GM23338 (cell line): ENCODE measurements at regions not wholly inside any gene's neighbourhood (a gene's known extent, or its start where the extent isn't known, plus 50 kb on each side); places are given as distances from the start of the nearest gene placed in this dataset.

Source experiments
- CREB1 ChIP-seq: fragments of 250-450 bp; sonication (Bioruptor Pico); IDR thresholded peaks from 2 replicates; pipeline ENCODE4 v1.5.0; 2020; ENCODE audit warnings: low read depth, mild to moderate bottlenecking, moderate library complexity
- ETS1 ChIP-seq: IDR thresholded peaks from 2 replicates; pipeline ENCODE4 v1.6.1; 2016; ENCODE audit warnings: antibody characterized with exemption
- EZH2 ChIP-seq: fragments of 200-600 bp; sonication (generic); IDR thresholded peaks from one replicate; pipeline ENCODE4 v1.8.0; 2017; ENCODE audit warnings: antibody characterized with exemption, mild to moderate bottlenecking, low read depth; ENCODE audit not compliant: unreplicated experiment
- EZH2phosphoT487 ChIP-seq: fragments of 200-600 bp; sonication (generic); IDR thresholded peaks from one replicate; pipeline ENCODE4 v1.8.1; 2018; ENCODE audit warnings: antibody characterized with exemption; ENCODE audit not compliant: unreplicated experiment
- JUNB ChIP-seq: IDR thresholded peaks from one replicate; pipeline ENCODE4 v1.6.1; 2016; ENCODE audit warnings: antibody characterized with exemption; ENCODE audit not compliant: unreplicated experiment
- NANOG ChIP-seq: IDR thresholded peaks from 2 replicates; pipeline ENCODE4 v1.6.1; 2016; ENCODE audit warnings: antibody characterized with exemption, borderline replicate concordance
- POLR2AphosphoS5 ChIP-seq: IDR thresholded peaks from 2 replicates; pipeline ENCODE4 v1.6.1; 2016; ENCODE audit warnings: antibody characterized with exemption, low read depth
- REST ChIP-seq: IDR thresholded peaks from one replicate; pipeline ENCODE4 v1.6.1; 2018; ENCODE audit warnings: antibody characterized with exemption; ENCODE audit not compliant: unreplicated experiment
- TF ChIP-seq, protein P1 (sequence below), 2 experiments: fragments of 200-600 bp in 1 of 2; sonication (generic) in 1 of 2; conservative IDR thresholded peaks; 2 replicates each; pipeline versions ENCODE4 v1.5.1 to v1.6.1; 2016 to 2017; ENCODE audit warnings: antibody characterized with exemption in 2 of 2, low read depth in 2 of 2, mild to moderate bottlenecking in 2 of 2, moderate library complexity in 1 of 2

DNA sequence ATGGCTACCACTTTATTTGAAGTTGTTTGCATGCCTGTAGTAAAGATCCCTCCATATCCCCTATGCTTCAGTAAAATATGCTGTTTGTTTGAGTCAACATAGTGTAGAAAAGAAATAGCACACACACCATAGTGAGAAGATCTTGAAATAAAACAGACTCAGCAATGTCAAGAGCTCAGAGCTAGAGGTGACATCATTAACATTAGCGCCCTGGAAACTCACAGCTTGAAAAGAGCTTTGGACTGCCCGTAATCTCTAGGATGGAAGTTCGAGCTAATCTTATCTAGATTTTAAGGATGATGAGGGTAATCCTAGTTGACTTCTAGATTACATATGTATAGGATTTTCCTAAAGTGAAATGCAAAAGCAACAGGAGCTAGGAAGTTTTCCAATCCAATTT is 275.6 kb downstream of the SMARCA1 start:
- TF ChIP-seq, protein P1, sequence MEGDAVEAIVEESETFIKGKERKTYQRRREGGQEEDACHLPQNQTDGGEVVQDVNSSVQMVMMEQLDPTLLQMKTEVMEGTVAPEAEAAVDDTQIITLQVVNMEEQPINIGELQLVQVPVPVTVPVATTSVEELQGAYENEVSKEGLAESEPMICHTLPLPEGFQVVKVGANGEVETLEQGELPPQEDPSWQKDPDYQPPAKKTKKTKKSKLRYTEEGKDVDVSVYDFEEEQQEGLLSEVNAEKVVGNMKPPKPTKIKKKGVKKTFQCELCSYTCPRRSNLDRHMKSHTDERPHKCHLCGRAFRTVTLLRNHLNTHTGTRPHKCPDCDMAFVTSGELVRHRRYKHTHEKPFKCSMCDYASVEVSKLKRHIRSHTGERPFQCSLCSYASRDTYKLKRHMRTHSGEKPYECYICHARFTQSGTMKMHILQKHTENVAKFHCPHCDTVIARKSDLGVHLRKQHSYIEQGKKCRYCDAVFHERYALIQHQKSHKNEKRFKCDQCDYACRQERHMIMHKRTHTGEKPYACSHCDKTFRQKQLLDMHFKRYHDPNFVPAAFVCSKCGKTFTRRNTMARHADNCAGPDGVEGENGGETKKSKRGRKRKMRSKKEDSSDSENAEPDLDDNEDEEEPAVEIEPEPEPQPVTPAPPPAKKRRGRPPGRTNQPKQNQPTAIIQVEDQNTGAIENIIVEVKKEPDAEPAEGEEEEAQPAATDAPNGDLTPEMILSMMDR (conservative IDR thresholded peaks at IDR 0.05; ENCODE audit: low read depth in 2 of 2), result no peak
- TF ChIP-seq EZH2phosphoT487 (no peak), EZH2 (no peak), POLR2AphosphoS5 (no peak), CREB1 (CRISPR knock-in tag) (no peak), JUNB (no peak), ETS1 (no peak), REST (no peak), NANOG (no peak)
